IMR-90 (cell line): ENCODE measurements at regions not wholly inside any gene's neighbourhood (a gene's known extent, or its start where the extent isn't known, plus 50 kb on each side); places are given as distances from the start of the nearest gene placed in this dataset.

Source experiments
- ATAC-seq: fragments of 200-7000 bp; cut with Tn5 transposase; 2 replicates; pipeline ENCODE4 v1.9.1; 2020; ENCODE audit warnings: low read depth, mild to moderate bottlenecking, moderate library complexity
- BruUV-seq: library from RNA; stranded (reverse); fragments of 400-500 nt; replicated peaks from 2 replicates; lab custom pipeline; 2021; lab: Mats Ljungman, UMichigan
- CTCF ChIA-PET: fragments of 300-600 bp; formaldehyde crosslinking; extraction: SDS; loops from one replicate; lab custom pipeline; 2021; ENCODE audit warnings: antibody characterized with exemption; lab: Yijun Ruan, JAX
- POLR2A ChIA-PET: fragments of 300-600 bp; sonication (Branson Sonifier 250); formaldehyde crosslinking; loops from one replicate; lab custom pipeline; 2022; ENCODE audit warnings: antibody characterized with exemption; ENCODE audit not compliant: unreplicated experiment; lab: Charles Lee
- DNase-seq: peaks from one replicate; pipeline ENCODE4 v3.0.0; 2013
- H2AFZ ChIP-seq: replicated peaks from 2 replicates; pipeline ENCODE3; 2013; ENCODE audit warnings: low read length, mild to moderate bottlenecking; ENCODE audit not compliant: poor library complexity
- H2AK5ac ChIP-seq: 2 replicates; pipeline ENCODE4 v1.6.1; 2013; ENCODE audit warnings: low read depth, low read length, inconsistent platforms
- H2AK9ac ChIP-seq: replicated peaks from 2 replicates; pipeline ENCODE3; 2013; ENCODE audit warnings: mild to moderate bottlenecking, low read depth, low read length, moderate library complexity; ENCODE audit not compliant: poor library complexity
- H2BK120ac ChIP-seq: 2 replicates; pipeline ENCODE4 v1.6.1; 2013; ENCODE audit warnings: low read depth, low read length, inconsistent platforms
- H2BK15ac ChIP-seq: 3 replicates; pipeline ENCODE4 v1.6.1; 2013; ENCODE audit warnings: low read depth, low read length, inconsistent platforms
- H2BK20ac ChIP-seq: 2 replicates; pipeline ENCODE4 v1.6.1; 2013; ENCODE audit warnings: low read depth, mild to moderate bottlenecking, inconsistent platforms, low read length, moderate library complexity
- H2BK5ac ChIP-seq: 2 replicates; pipeline ENCODE4 v1.6.1; 2013; ENCODE audit warnings: mild to moderate bottlenecking, low read depth, low read length, inconsistent platforms; ENCODE audit not compliant: poor library complexity, severe bottlenecking
- H3K14ac ChIP-seq: replicated peaks from 2 replicates; pipeline ENCODE4 v1.6.1; 2013; ENCODE audit warnings: low read depth, low read length, inconsistent platforms
- H3K18ac ChIP-seq: 2 replicates; pipeline ENCODE4 v1.6.1; 2013; ENCODE audit warnings: low read depth, low read length, control low read depth
- H3K23ac ChIP-seq: 2 replicates; pipeline ENCODE4 v1.6.1; 2013; ENCODE audit warnings: low read depth, low read length, inconsistent platforms
- H3K27ac ChIP-seq: 2 replicates; pipeline ENCODE4 v1.5.1; 2013; ENCODE audit warnings: mild to moderate bottlenecking, control low read depth, low read length; ENCODE audit not compliant: insufficient read depth
- H3K27me3 ChIP-seq: 2 replicates; pipeline ENCODE4 v1.6.1; 2013; ENCODE audit warnings: low read length; ENCODE audit not compliant: control insufficient read depth, insufficient read depth
- H3K36me3 ChIP-seq: 2 replicates; pipeline ENCODE4 v1.6.1; 2013; ENCODE audit warnings: low read length, mixed read lengths; ENCODE audit not compliant: control insufficient read depth, insufficient read depth
- H3K4ac ChIP-seq: 2 replicates; pipeline ENCODE4 v1.6.1; 2013; ENCODE audit warnings: low read depth, low read length, inconsistent platforms
- H3K4me1 ChIP-seq: 2 replicates; pipeline ENCODE4 v1.6.1; 2013; ENCODE audit warnings: low read length, mixed read lengths; ENCODE audit not compliant: control insufficient read depth, insufficient read depth
- H3K4me2 ChIP-seq: 2 replicates; pipeline ENCODE4 v1.6.1; 2013; ENCODE audit warnings: low read depth, mild to moderate bottlenecking, control low read depth, low read length, moderate library complexity
- H3K4me3 ChIP-seq: 2 replicates; pipeline ENCODE4 v1.5.1; 2013; ENCODE audit warnings: low read depth, mild to moderate bottlenecking, control low read depth, low read length, moderate library complexity; ENCODE audit not compliant: insufficient read depth
- H3K56ac ChIP-seq: 2 replicates; pipeline ENCODE4 v1.6.1; 2013; ENCODE audit warnings: low read length, inconsistent platforms; ENCODE audit not compliant: insufficient read depth; ENCODE audit errors: extremely low read depth
- H3K79me1 ChIP-seq, 2 experiments: 2 replicates each; pipeline ENCODE4 v1.6.1; 2013; ENCODE audit warnings: low read length in 2 of 2, inconsistent platforms in 1 of 2, low read depth in 1 of 2
- H3K9ac ChIP-seq: 2 replicates; pipeline ENCODE4 v1.6.1; 2013; ENCODE audit warnings: low read depth, low read length, control low read depth
- H3K9me1 ChIP-seq: 2 replicates; pipeline ENCODE4 v1.6.1; 2013; ENCODE audit warnings: low read length, inconsistent platforms; ENCODE audit not compliant: insufficient read depth
- H3K9me3 ChIP-seq: 2 replicates; pipeline ENCODE4 v1.6.1; 2013; ENCODE audit warnings: low read length; ENCODE audit not compliant: control insufficient read depth, insufficient read depth
- H4K20me1 ChIP-seq: 2 replicates; pipeline ENCODE4 v1.6.1; 2013; ENCODE audit warnings: low read length, inconsistent platforms; ENCODE audit not compliant: insufficient read depth
- H4K5ac ChIP-seq: 2 replicates; pipeline ENCODE4 v1.6.1; 2013; ENCODE audit warnings: mild to moderate bottlenecking, low read depth, low read length, control low read depth
- H4K8ac ChIP-seq, 2 experiments: 2 replicates each; pipeline ENCODE4 v1.6.1; 2013; ENCODE audit warnings: low read depth in 2 of 2, low read length in 2 of 2, control low read depth in 1 of 2, inconsistent platforms in 1 of 2
- H4K91ac ChIP-seq: 2 replicates; pipeline ENCODE4 v1.6.1; 2013; ENCODE audit warnings: low read depth, low read length, inconsistent platforms; ENCODE audit not compliant: insufficient read depth
- BHLHE40 ChIP-seq: fragments of 150-350 bp; IDR thresholded peaks from 2 replicates; pipeline ENCODE4 v1.6.1; 2016; ENCODE audit warnings: mild to moderate bottlenecking, low read depth, low read length
- CHD1 ChIP-seq: IDR thresholded peaks from 2 replicates; pipeline ENCODE4 v1.6.1; 2012; ENCODE audit warnings: low read depth, low read length, improper control_type of control experiment
- ELK1 ChIP-seq: fragments of 150-350 bp; IDR thresholded peaks from 2 replicates; pipeline ENCODE4 v1.6.1; 2016; ENCODE audit warnings: low read depth, mild to moderate bottlenecking, low read length, moderate library complexity, borderline replicate concordance
- FOS ChIP-seq: fragments of 150-350 bp; IDR thresholded peaks from 2 replicates; pipeline ENCODE4 v1.6.1; 2016; ENCODE audit warnings: low read depth, low read length
- MAFK ChIP-seq: IDR thresholded peaks from 2 replicates; pipeline ENCODE4 v1.6.1; 2012; ENCODE audit warnings: low read depth, low read length, improper control_type of control experiment
- MXI1 ChIP-seq: IDR thresholded peaks from 2 replicates; pipeline ENCODE4 v1.6.1; 2012; ENCODE audit warnings: low read depth, mild to moderate bottlenecking, low read length, moderate library complexity, borderline replicate concordance
- POLR2A ChIP-seq: IDR thresholded peaks from 2 replicates; pipeline ENCODE4 v1.6.1; 2012; ENCODE audit warnings: mild to moderate bottlenecking, low read depth, low read length
- RAD21 ChIP-seq: IDR thresholded peaks from 2 replicates; pipeline ENCODE4 v1.6.1; 2012; ENCODE audit warnings: low read length, improper control_type of control experiment
- RCOR1 ChIP-seq: IDR thresholded peaks from 2 replicates; pipeline ENCODE4 v1.6.1; 2012; ENCODE audit warnings: mild to moderate bottlenecking, low read length, improper control_type of control experiment; ENCODE audit not compliant: insufficient replicate concordance
- RFX5 ChIP-seq: IDR thresholded peaks from 2 replicates; pipeline ENCODE4 v1.8.0; 2012; ENCODE audit warnings: low read depth, mild to moderate bottlenecking, low read length, moderate library complexity
- SMC3 ChIP-seq: fragments of 150-350 bp; IDR thresholded peaks from 2 replicates; pipeline ENCODE4 v1.6.1; 2016; ENCODE audit warnings: low read depth, mild to moderate bottlenecking, antibody characterized with exemption, low read length, moderate library complexity
- WGBS, 2 experiments: methylation state at CpG; one replicate each; pipeline versions ENCODE4 v1.1.5 to v1.1.7; 2013; ENCODE audit warnings: missing lambda C conversion rate in 2 of 2; ENCODE audit not compliant: insufficient read length in 1 of 2; ENCODE audit errors: extremely low coverage in 2 of 2; 5-methylcytosine and 5-hydroxymethylcytosine counted together
- dilution Hi-C: fragments of 300-500 bp; cut with HindIII; formaldehyde crosslinking; loops from one replicate; pipeline ENCODE4 v1.14.3; 2018; ENCODE audit warnings: low sequenced_read_pairs; ENCODE audit not compliant: unreplicated experiment
- in situ Hi-C: fragments of 300-500 bp; cut with MboI; formaldehyde crosslinking; loops from 3 replicates; pipeline ENCODE4 v1.14.3; 2019; ENCODE audit warnings: low sequenced_read_pairs, inconsistent platforms, mixed read lengths
- intact Hi-C: fragments of 100-400 bp; cut with micrococcal nuclease; formaldehyde crosslinking; loops from 2 replicates; pipeline ENCODE4 v1.10.0; 2022
- TF ChIP-seq, protein P1 (sequence below): fragments of 150-350 bp; IDR thresholded peaks from 2 replicates; pipeline ENCODE4 v1.6.1; 2017; ENCODE audit warnings: mild to moderate bottlenecking, antibody characterized with exemption, low read length, low read depth
- TF ChIP-seq, protein P2 (sequence below): conservative IDR thresholded peaks from 2 replicates; pipeline ENCODE4 v1.5.1; 2012; ENCODE audit warnings: mild to moderate bottlenecking, low read depth, low read length, improper control_type of control experiment

DNA sequence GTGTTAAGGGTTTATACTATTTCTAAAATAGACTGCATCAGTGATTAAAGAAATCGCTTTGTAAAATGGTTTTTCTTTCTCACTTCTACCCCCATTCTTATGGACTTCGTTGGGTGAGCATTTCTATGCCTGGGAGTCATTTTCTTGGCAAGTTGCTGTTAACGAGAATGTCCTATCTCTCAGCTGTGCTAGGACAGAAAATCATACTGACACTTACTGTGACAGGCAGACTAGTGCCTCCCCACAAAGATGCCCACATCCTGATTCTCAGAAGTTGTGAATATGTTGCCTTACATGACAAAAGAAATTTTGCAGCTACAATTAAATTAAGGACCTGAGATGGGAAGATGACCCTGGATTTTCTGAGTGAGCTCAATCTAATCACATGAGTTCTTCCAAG is 65.1 kb upstream of the NMUR2 start:
- Histone ChIP-seq H3K27ac (no peak overlapping the region), H3K9me1 (no peaks in the 10 kb centered on the region), H2BK15ac (no peak overlapping the region), H2BK5ac (no peak overlapping the region), H3K23ac (no peak overlapping the region), H4K20me1 (no peaks in the 10 kb centered on the region), H2BK20ac (no peak overlapping the region), H2AFZ (no peak overlapping the region), H3K9me3 (peaks cover 1% of the 10 kb centered on the region; the same call in 1 of the 2 replicates), H3K27me3 (no peaks in the 10 kb centered on the region), H3K9ac (no peak overlapping the region), H3K4me1 (no peaks in the 10 kb centered on the region), H2BK120ac (no peak overlapping the region), H4K91ac (no peak overlapping the region), H3K36me3 (no peaks in the 10 kb centered on the region), H3K4me2 (no peak overlapping the region), H3K56ac (no peak overlapping the region), H2AK9ac (no peak overlapping the region), H3K14ac (no peak overlapping the region), H4K8ac (no peak overlapping the region), H3K79me1 (no peaks in the 10 kb centered on the region), H4K5ac (no peak overlapping the region), H3K18ac (no peak overlapping the region), H2AK5ac (no peak overlapping the region), H3K4me3 (no peak overlapping the region), H3K4ac (no peak overlapping the region)
- ATAC-seq = no peak
- no CpG with 5 or more reads among the region's 3 CpGs for WGBS, 2 experiments
- TF ChIP-seq FOS = no peak
- TF ChIP-seq MXI1 = no peak
- TF ChIP-seq, protein P1, sequence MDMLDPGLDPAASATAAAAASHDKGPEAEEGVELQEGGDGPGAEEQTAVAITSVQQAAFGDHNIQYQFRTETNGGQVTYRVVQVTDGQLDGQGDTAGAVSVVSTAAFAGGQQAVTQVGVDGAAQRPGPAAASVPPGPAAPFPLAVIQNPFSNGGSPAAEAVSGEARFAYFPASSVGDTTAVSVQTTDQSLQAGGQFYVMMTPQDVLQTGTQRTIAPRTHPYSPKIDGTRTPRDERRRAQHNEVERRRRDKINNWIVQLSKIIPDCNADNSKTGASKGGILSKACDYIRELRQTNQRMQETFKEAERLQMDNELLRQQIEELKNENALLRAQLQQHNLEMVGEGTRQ = no peak
- no peak for TF ChIP-seq ELK1
- no peak for TF ChIP-seq CHD1
- no peak for TF ChIP-seq BHLHE40
- TF ChIP-seq SMC3 = no peak
- no peak for TF ChIP-seq POLR2A
- TF ChIP-seq RCOR1 = no peak
- TF ChIP-seq, protein P2, sequence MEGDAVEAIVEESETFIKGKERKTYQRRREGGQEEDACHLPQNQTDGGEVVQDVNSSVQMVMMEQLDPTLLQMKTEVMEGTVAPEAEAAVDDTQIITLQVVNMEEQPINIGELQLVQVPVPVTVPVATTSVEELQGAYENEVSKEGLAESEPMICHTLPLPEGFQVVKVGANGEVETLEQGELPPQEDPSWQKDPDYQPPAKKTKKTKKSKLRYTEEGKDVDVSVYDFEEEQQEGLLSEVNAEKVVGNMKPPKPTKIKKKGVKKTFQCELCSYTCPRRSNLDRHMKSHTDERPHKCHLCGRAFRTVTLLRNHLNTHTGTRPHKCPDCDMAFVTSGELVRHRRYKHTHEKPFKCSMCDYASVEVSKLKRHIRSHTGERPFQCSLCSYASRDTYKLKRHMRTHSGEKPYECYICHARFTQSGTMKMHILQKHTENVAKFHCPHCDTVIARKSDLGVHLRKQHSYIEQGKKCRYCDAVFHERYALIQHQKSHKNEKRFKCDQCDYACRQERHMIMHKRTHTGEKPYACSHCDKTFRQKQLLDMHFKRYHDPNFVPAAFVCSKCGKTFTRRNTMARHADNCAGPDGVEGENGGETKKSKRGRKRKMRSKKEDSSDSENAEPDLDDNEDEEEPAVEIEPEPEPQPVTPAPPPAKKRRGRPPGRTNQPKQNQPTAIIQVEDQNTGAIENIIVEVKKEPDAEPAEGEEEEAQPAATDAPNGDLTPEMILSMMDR = no peak
- no peak for TF ChIP-seq RFX5
- no peak for TF ChIP-seq MAFK
- TF ChIP-seq RAD21 = no peak
- intact Hi-C loops = no loop called here
- BruUV-seq = no TSS peak
- POLR2A ChIA-PET = no interaction called here
- dilution Hi-C loops = no loop called here
- CTCF ChIA-PET = no interaction called here
- in situ Hi-C loops = no loop called here
- DNase-seq = no peak
